ENCODE measurements at regions not wholly inside any gene's neighbourhood (a gene's known extent, or its start where the extent isn't known, plus 50 kb on each side); places are given as distances from the start of the nearest gene placed in this dataset.

DNA sequence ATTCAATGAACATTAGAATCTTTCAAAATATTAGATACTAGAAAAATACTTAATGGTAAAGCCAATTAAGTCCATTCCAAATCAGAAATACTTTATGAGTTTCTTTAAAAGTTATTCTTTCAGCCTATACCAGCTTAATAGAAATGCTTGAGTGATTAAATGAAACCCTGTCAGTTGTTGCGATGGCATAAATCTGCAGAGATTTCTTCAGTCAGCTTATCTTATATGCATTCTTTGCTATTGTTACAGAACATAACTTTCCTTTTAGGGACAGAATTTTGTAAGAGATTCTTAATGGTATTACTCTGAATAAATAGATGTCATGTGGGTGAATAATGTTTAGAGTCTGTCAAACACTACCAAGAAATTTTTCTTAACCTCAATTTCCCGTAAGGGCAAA, 325.0 kb upstream of the HAND2 start:
- no peaks in the 10 kb centered on the region for H3K9me3 ChIP-seq
- 82 to 89% methylated on average over 2 of the region's 2 CpGs for WGBS, 2 donors (ENCODE audit: low coverage in 1 of 2)
- no peaks in the 10 kb centered on the region for H3K27me3 ChIP-seq
- no peak overlapping the region for H3K27ac ChIP-seq
- H3K36me3 ChIP-seq: no peaks in the 10 kb centered on the region
- no peak for DNase-seq
- intact Hi-C loops (cut with DNase I; ENCODE audit: low total_unique reads): no loop called here
- in situ Hi-C loops (cut with MboI; ENCODE audit: low pct_ligation_motif_present in 1 of 4, low pct_unique_long_range_greater_than_20kb in 1 of 4, low sequenced_read_pairs in 3 of 4): no loop called here
- TF ChIP-seq EP300 (IDR thresholded peaks at IDR 0.05; ENCODE audit: low read depth): no peak
- no peak overlapping the region for H3K4me3 ChIP-seq
- H3K4me1 ChIP-seq: no peaks in the 10 kb centered on the region

GRCh38 chr4:173852775-173853174, 322.7 kb upstream of the HAND2 start:
- in situ Hi-C loops (cut with MboI; ENCODE audit: low pct_ligation_motif_present in 1 of 4, low pct_unique_long_range_greater_than_20kb in 1 of 4, low sequenced_read_pairs in 3 of 4): no loop called here
- DNase-seq: no peak
- 94% methylated on average over 4 to 6 of the region's 6 CpGs for WGBS, 2 donors (ENCODE audit: low coverage in 1 of 2)
- H3K27ac ChIP-seq: no peak overlapping the region
- H3K27me3 ChIP-seq: no peaks in the 10 kb centered on the region
- H3K9me3 ChIP-seq: no peaks in the 10 kb centered on the region
- H3K4me1 ChIP-seq: no peaks in the 10 kb centered on the region
- TF ChIP-seq, protein P1, sequence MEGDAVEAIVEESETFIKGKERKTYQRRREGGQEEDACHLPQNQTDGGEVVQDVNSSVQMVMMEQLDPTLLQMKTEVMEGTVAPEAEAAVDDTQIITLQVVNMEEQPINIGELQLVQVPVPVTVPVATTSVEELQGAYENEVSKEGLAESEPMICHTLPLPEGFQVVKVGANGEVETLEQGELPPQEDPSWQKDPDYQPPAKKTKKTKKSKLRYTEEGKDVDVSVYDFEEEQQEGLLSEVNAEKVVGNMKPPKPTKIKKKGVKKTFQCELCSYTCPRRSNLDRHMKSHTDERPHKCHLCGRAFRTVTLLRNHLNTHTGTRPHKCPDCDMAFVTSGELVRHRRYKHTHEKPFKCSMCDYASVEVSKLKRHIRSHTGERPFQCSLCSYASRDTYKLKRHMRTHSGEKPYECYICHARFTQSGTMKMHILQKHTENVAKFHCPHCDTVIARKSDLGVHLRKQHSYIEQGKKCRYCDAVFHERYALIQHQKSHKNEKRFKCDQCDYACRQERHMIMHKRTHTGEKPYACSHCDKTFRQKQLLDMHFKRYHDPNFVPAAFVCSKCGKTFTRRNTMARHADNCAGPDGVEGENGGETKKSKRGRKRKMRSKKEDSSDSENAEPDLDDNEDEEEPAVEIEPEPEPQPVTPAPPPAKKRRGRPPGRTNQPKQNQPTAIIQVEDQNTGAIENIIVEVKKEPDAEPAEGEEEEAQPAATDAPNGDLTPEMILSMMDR (IDR thresholded peaks at IDR 0.05): no peak
- no peak for TF ChIP-seq POLR2A (IDR thresholded peaks at IDR 0.05)
- no peak for TF ChIP-seq EP300 (IDR thresholded peaks at IDR 0.05; ENCODE audit: low read depth)
- TF ChIP-seq POLR2AphosphoS5 (IDR thresholded peaks at IDR 0.05): no peak
- intact Hi-C loops (cut with DNase I; ENCODE audit: low total_unique reads): no loop called here
- H3K36me3 ChIP-seq: no peaks in the 10 kb centered on the region
- H3K4me3 ChIP-seq: no peak overlapping the region

GRCh38 chr4:173845580-173845979, 315.6 kb upstream of the HAND2 start:
- TF ChIP-seq POLR2AphosphoS5 (IDR thresholded peaks at IDR 0.05) (no peak), EP300 (IDR thresholded peaks at IDR 0.05; ENCODE audit: low read depth) (no peak), POLR2A (IDR thresholded peaks at IDR 0.05) (no peak)
- TF ChIP-seq, protein P1 (IDR thresholded peaks at IDR 0.05): no peak
- Histone ChIP-seq H3K27me3 (no peaks in the 10 kb centered on the region), H3K4me3 (no peak overlapping the region), H3K4me1 (no peaks in the 10 kb centered on the region), H3K9me3 (no peaks in the 10 kb centered on the region), H3K27ac (no peak overlapping the region), H3K36me3 (no peaks in the 10 kb centered on the region)
- intact Hi-C loops (cut with DNase I; ENCODE audit: low total_unique reads): no loop called here
- DNase-seq: no peak
- in situ Hi-C loops (cut with MboI; ENCODE audit: low pct_ligation_motif_present in 1 of 4, low pct_unique_long_range_greater_than_20kb in 1 of 4, low sequenced_read_pairs in 3 of 4): no loop called here
- 88 to 92% methylated on average over 1 of the region's 1 CpG for WGBS, 2 donors (ENCODE audit: low coverage in 1 of 2)

DNA sequence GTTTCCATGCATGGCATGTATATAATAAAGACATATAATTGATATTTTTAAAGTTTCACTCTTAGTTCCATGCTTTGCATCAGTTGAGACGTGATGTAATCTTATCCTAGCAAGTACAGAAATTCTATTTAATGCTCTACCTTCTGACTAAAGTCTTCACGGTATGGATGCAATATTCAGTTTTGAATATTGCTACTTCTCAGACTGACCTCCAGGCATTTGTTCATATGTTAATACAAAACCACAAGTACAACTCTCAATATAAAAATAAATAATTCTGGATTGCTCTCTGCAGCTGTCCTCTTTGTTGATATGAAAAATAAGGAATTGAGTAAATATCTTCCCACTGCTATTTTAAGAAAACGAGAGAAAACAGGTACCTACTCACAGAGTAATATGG, 309.8 kb upstream of the HAND2 start:
- intact Hi-C loops (cut with DNase I; ENCODE audit: low total_unique reads) (no loop called here), in situ Hi-C loops (cut with MboI; ENCODE audit: low pct_ligation_motif_present in 1 of 4, low pct_unique_long_range_greater_than_20kb in 1 of 4, low sequenced_read_pairs in 3 of 4) (no loop called here)
- H3K27ac ChIP-seq: no peak overlapping the region
- 66 to 77% methylated on average over 3 of the region's 3 CpGs for WGBS, 2 donors (ENCODE audit: low coverage in 1 of 2)
- no peak for TF ChIP-seq POLR2AphosphoS5 (IDR thresholded peaks at IDR 0.05)
- TF ChIP-seq EP300 (IDR thresholded peaks at IDR 0.05; ENCODE audit: low read depth): no peak
- TF ChIP-seq POLR2A (IDR thresholded peaks at IDR 0.05): no peak
- TF ChIP-seq, protein P1 (IDR thresholded peaks at IDR 0.05): no peak
- no peaks in the 10 kb centered on the region for H3K36me3 ChIP-seq
- no peaks in the 10 kb centered on the region for H3K4me1 ChIP-seq
- DNase-seq: no peak
- H3K27me3 ChIP-seq: no peaks in the 10 kb centered on the region
- no peak overlapping the region for H3K4me3 ChIP-seq
- H3K9me3 ChIP-seq: no peaks in the 10 kb centered on the region

DNA sequence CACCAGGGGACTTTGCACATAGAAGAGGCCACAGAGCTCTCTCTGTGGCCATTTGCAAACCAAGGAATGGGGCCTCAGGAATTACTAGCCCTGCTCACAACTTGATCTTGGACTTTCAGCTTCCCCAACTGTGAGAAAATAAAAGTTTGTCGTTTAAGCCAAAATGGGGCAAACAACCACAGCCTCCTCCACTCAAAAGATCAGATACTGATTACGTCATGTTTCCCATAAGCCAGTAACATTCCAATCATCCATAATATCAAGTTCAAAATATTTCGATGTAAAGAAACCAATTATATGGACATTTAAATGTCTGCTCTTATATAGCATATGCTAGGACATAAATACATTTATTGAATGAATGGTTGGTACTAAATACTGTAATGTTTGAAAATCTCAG, 307.5 kb upstream of the HAND2 start:
- Histone ChIP-seq H3K9me3 (no peaks in the 10 kb centered on the region), H3K4me1 (no peaks in the 10 kb centered on the region), H3K36me3 (no peaks in the 10 kb centered on the region), H3K27ac (no peak overlapping the region), H3K27me3 (no peaks in the 10 kb centered on the region), H3K4me3 (no peak overlapping the region)
- in situ Hi-C loops (cut with MboI; ENCODE audit: low pct_ligation_motif_present in 1 of 4, low pct_unique_long_range_greater_than_20kb in 1 of 4, low sequenced_read_pairs in 3 of 4): no loop called here
- WGBS, 2 donors (ENCODE audit: low coverage in 1 of 2): 74 to 82% methylated on average over 3 of the region's 3 CpGs
- intact Hi-C loops (cut with DNase I; ENCODE audit: low total_unique reads): no loop called here
- TF ChIP-seq EP300 (IDR thresholded peaks at IDR 0.05; ENCODE audit: low read depth) (no peak), POLR2A (IDR thresholded peaks at IDR 0.05) (no peak), POLR2AphosphoS5 (IDR thresholded peaks at IDR 0.05) (no peak)
- TF ChIP-seq, protein P1 (IDR thresholded peaks at IDR 0.05): no peak
- no peak for DNase-seq

All from transverse colon (tissue), 4 donors.